ENCODE measurements at regions not wholly inside any gene's neighbourhood (a gene's known extent, or its start where the extent isn't known, plus 50 kb on each side); places are given as distances from the start of the nearest gene placed in this dataset.
"Not testable (repeated sequence)": the region's sequence is repeated elsewhere in the genome, so short reads cannot be mapped to it uniquely, and the experiment has no call there.

DNA sequence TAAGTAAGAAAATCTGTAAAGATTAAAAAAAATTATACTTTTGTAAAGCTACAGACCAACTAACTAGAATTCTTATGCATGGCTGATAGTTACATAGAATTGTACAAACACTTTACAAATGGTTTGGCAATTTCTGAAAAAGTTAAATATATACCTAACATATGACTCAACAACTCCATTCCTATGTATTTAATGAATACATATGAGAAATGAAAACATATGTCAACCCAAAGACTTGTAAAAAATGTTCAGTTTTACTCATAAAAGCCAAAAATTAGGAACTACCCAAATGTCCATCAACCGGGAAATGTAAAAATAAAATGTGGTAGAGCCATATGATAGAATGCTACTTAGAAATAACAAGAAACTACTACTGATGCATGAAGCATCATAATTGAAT lies 152.6 kb upstream of the NRG3 start:
- Mint-ChIP-seq H3K27ac (no peak overlapping the region), H3K4me1 (ENCODE audit: low read depth) (peaks cover 13% of the 10 kb centered on the region), H3K9me3 (no peaks in the 10 kb centered on the region), H3K36me3 (ENCODE audit: low read depth) (no peaks in the 10 kb centered on the region), H3K27me3 (ENCODE audit: low read depth) (no peaks in the 10 kb centered on the region), H3K4me3 (no peak overlapping the region)

- Mint-ChIP-seq H3K36me3 (ENCODE audit: low read depth) (no peaks in the 10 kb centered on the region), H3K9me3 (no peaks in the 10 kb centered on the region), H3K4me3 (peak overlapping the region; percentile 7), H3K27me3 (ENCODE audit: low read depth) (no peaks in the 10 kb centered on the region), H3K27ac (peak overlapping the region; percentile 33), H3K4me1 (ENCODE audit: low read depth) (peaks cover 13% of the 10 kb centered on the region)
Measured at GRCh38 chr10:81724431-81724830, 150.6 kb upstream of the NRG3 start.

DNA sequence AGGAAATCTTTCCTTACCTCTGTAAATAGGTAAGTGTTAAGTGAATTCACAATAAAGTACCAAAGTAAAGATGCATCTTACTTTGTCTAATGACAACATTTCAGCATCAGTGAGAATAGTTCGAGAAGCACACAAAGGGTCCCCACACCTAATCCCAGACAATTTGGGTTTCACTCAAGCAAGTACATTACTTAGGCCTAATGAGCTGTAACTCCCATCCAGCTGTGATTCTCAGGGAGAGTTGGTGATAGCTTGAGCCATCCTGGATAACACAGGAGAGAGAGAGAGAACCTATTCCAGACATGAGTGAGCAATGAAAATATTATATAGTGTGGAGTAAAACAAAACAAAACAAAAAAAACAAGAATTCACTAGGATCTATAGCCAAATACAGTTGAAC lies 149.1 kb upstream of the NRG3 start:
- H3K27me3 Mint-ChIP-seq (ENCODE audit: low read depth): no peaks in the 10 kb centered on the region
- no peaks in the 10 kb centered on the region for H3K9me3 Mint-ChIP-seq
- H3K4me1 Mint-ChIP-seq (ENCODE audit: low read depth): peaks cover 13% of the 10 kb centered on the region
- no peaks in the 10 kb centered on the region for H3K36me3 Mint-ChIP-seq (ENCODE audit: low read depth)
- H3K27ac Mint-ChIP-seq: no peak overlapping the region
- no peak overlapping the region for H3K4me3 Mint-ChIP-seq

DNA sequence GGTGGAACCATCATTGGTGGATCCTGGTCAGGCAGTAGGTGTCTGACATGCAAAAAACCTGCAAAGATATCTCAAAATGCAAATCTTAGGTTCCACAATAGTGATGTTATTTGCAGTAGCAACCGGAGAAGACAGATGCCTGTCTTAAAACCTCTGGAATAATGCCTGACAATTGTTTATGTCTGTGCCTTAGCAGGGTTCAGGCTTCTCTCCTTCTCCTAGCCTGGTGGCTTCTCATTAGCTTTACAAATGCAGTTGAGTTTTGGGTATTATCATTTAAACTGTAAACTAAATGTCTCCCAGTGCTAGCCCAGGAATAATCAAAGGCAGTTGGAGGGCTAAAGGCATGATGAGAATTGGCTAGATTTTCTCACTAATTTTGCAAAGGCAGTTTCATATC lies 146.3 kb upstream of the NRG3 start:
- peaks cover 13% of the 10 kb centered on the region for H3K4me1 Mint-ChIP-seq (ENCODE audit: low read depth)
- H3K27me3 Mint-ChIP-seq (ENCODE audit: low read depth): no peaks in the 10 kb centered on the region
- H3K9me3 Mint-ChIP-seq: no peaks in the 10 kb centered on the region
- H3K27ac Mint-ChIP-seq: no peak overlapping the region
- no peaks in the 10 kb centered on the region for H3K36me3 Mint-ChIP-seq (ENCODE audit: low read depth)
- H3K4me3 Mint-ChIP-seq: no peak overlapping the region

DNA sequence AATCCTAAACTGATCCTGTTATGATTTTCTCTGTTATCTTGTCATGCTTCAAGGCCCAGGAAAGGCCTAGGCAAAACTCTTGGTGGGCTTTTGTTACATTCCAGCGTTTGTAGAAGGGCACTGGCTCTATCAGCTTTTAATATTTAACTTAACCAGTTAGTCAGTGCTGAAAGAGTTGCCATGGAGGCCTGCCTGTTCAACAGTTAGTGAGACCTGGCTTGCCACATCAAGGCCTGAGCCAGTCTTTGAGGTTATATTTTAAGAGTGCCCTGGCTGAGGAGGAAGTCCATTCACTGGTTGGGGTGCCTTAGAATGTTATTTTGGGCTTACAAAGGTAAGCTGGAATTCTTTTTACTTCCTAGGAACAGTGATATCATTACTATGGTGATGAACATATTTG lies 144.1 kb upstream of the NRG3 start:
- H3K4me1 Mint-ChIP-seq (ENCODE audit: low read depth): no peaks in the 10 kb centered on the region
- no peaks in the 10 kb centered on the region for H3K36me3 Mint-ChIP-seq (ENCODE audit: low read depth)
- H3K27me3 Mint-ChIP-seq (ENCODE audit: low read depth): no peaks in the 10 kb centered on the region
- H3K4me3 Mint-ChIP-seq: no peak overlapping the region
- H3K27ac Mint-ChIP-seq: no peak overlapping the region
- H3K9me3 Mint-ChIP-seq: no peaks in the 10 kb centered on the region

- no peaks in the 10 kb centered on the region for H3K27me3 Mint-ChIP-seq (ENCODE audit: low read depth)
- no peak overlapping the region for H3K4me3 Mint-ChIP-seq
- H3K9me3 Mint-ChIP-seq: peaks cover 5% of the 10 kb centered on the region
- no peaks in the 10 kb centered on the region for H3K36me3 Mint-ChIP-seq (ENCODE audit: low read depth)
- no peak overlapping the region for H3K27ac Mint-ChIP-seq
- no peaks in the 10 kb centered on the region for H3K4me1 Mint-ChIP-seq (ENCODE audit: low read depth)
Measured at GRCh38 chr10:81733542-81733941, 141.5 kb upstream of the NRG3 start.

- not testable (repeated sequence) for H3K27me3 Mint-ChIP-seq (ENCODE audit: low read depth); H3K9me3 Mint-ChIP-seq; H3K4me1 Mint-ChIP-seq (ENCODE audit: low read depth); H3K27ac Mint-ChIP-seq; H3K4me3 Mint-ChIP-seq; H3K36me3 Mint-ChIP-seq (ENCODE audit: low read depth)
Measured at GRCh38 chr10:81735167-81735566, 139.8 kb upstream of the NRG3 start.

DNA sequence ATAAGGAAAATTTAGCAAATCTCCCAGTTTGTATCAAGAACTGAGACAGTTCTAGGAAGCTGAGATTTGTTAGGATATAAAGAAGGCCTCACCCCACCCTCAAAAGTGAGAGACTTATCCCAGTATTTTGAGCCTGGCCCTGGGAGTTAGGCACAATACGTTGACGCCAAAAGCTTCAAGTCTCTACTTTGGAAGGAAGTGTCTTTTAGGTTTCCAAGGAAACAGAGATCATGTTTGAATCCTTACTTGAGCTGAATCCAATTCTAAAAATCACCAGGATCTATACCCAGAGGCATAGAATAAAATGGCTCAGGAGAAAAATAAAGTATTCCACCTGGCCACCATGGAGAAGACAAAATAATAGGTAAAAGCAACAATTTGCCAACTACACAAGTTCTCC lies 115.9 kb upstream of the NRG3 start:
- H3K27ac Mint-ChIP-seq: no peak overlapping the region
- no peaks in the 10 kb centered on the region for H3K4me1 Mint-ChIP-seq (ENCODE audit: low read depth)
- H3K36me3 Mint-ChIP-seq (ENCODE audit: low read depth): no peaks in the 10 kb centered on the region
- H3K27me3 Mint-ChIP-seq (ENCODE audit: low read depth): no peaks in the 10 kb centered on the region
- no peak overlapping the region for H3K4me3 Mint-ChIP-seq
- no peaks in the 10 kb centered on the region for H3K9me3 Mint-ChIP-seq

DNA sequence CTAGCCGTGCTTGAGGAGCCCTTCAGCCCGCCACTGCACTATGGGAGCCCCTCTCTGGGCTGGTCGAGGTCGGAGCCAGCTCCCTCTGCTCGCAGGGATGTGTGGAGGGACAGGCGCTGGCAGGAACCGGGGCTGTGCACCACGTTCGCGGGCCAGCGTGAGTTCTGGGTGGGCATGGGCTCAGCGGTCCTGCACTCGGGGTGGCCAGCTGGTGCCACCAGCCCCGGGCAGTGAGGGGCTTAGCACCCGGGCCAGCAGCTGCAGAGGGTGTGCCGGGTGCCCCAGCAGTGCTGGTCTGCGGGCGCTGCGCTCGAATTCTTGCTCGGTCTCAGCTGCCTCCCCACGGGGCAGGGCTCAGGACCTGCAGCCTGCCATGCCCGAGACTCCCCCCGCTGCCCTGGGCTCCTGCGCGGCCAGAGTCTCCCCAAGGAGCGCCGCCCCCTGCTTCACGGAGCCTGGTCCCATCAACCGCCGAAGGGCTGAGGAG lies 90.8 kb upstream of the NRG3 start:
- H3K4me3 Mint-ChIP-seq: no peak overlapping the region
- no peaks in the 10 kb centered on the region for H3K27me3 Mint-ChIP-seq (ENCODE audit: low read depth)
- no peaks in the 10 kb centered on the region for H3K4me1 Mint-ChIP-seq (ENCODE audit: low read depth)
- H3K36me3 Mint-ChIP-seq (ENCODE audit: low read depth): no peaks in the 10 kb centered on the region
- no peak overlapping the region for H3K27ac Mint-ChIP-seq
- peaks cover 14% of the 10 kb centered on the region for H3K9me3 Mint-ChIP-seq

- H3K4me1 Mint-ChIP-seq (ENCODE audit: low read depth): no peaks in the 10 kb centered on the region
- H3K36me3 Mint-ChIP-seq (ENCODE audit: low read depth): no peaks in the 10 kb centered on the region
- no peak overlapping the region for H3K27ac Mint-ChIP-seq
- no peak overlapping the region for H3K4me3 Mint-ChIP-seq
- H3K27me3 Mint-ChIP-seq (ENCODE audit: low read depth): no peaks in the 10 kb centered on the region
- peaks cover 6% of the 10 kb centered on the region for H3K9me3 Mint-ChIP-seq
Measured at GRCh38 chr10:81792729-81793128, 82.3 kb upstream of the NRG3 start.

- no peaks in the 10 kb centered on the region for H3K27me3 Mint-ChIP-seq (ENCODE audit: low read depth)
- peaks cover 22% of the 10 kb centered on the region for H3K9me3 Mint-ChIP-seq
- no peaks in the 10 kb centered on the region for H3K4me1 Mint-ChIP-seq (ENCODE audit: low read depth)
- H3K4me3 Mint-ChIP-seq: no peak overlapping the region
- H3K27ac Mint-ChIP-seq: no peak overlapping the region
- H3K36me3 Mint-ChIP-seq (ENCODE audit: low read depth): no peaks in the 10 kb centered on the region
Measured at GRCh38 chr10:81806842-81807241, 68.2 kb upstream of the NRG3 start.

- H3K36me3 Mint-ChIP-seq (ENCODE audit: low read depth): no peaks in the 10 kb centered on the region
- no peaks in the 10 kb centered on the region for H3K27me3 Mint-ChIP-seq (ENCODE audit: low read depth)
- H3K27ac Mint-ChIP-seq: no peak overlapping the region
- H3K9me3 Mint-ChIP-seq: no peaks in the 10 kb centered on the region
- H3K4me3 Mint-ChIP-seq: no peak overlapping the region
- H3K4me1 Mint-ChIP-seq (ENCODE audit: low read depth): no peaks in the 10 kb centered on the region
Measured at GRCh38 chr10:81814842-81815241, 60.2 kb upstream of the NRG3 start.

GRCh38 chr10:81817596-81818170 lies 57.3 kb upstream of the NRG3 start:
- Mint-ChIP-seq H3K9me3 (no peaks in the 10 kb centered on the region), H3K36me3 (ENCODE audit: low read depth) (no peaks in the 10 kb centered on the region), H3K27ac (no peak overlapping the region), H3K4me1 (ENCODE audit: low read depth) (no peaks in the 10 kb centered on the region), H3K4me3 (no peak overlapping the region), H3K27me3 (ENCODE audit: low read depth) (no peaks in the 10 kb centered on the region)

DNA sequence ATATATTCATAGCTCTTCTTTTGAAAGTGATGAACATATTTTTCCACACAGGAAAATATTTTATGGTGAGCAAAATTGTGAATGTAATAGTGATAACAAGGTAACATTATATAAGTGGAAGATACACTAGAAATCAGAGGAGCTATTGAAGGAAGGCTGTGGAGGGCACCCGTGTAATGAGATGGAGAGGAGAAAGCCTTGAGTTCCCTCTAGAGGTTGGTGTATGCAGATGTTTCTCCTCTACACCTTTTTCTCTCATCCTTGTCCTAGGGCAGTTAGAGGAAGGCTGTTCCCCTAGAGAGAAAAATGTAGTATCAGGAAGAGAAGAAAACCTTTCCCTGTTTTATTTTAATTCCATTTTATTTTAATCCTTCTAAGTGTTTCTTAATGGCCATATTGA lies 54.6 kb upstream of the NRG3 start:
- no peaks in the 10 kb centered on the region for H3K36me3 Mint-ChIP-seq (ENCODE audit: low read depth)
- H3K27ac Mint-ChIP-seq: no peak overlapping the region
- H3K27me3 Mint-ChIP-seq (ENCODE audit: low read depth): no peaks in the 10 kb centered on the region
- H3K9me3 Mint-ChIP-seq: no peaks in the 10 kb centered on the region
- H3K4me3 Mint-ChIP-seq: no peak overlapping the region
- no peaks in the 10 kb centered on the region for H3K4me1 Mint-ChIP-seq (ENCODE audit: low read depth)

All from T-helper 1 cell treated with Interleukin-12 subunit alpha and Interleukin-12 subunit beta and Interleukin-4 antibody, amounts not matched to agents 30 μg/mL and 1 μg/mL, for 36 hours (primary cell).